Stimulated activated CD8-positive, alpha-beta memory T cell treated with anti-CD3 and anti-CD28 coated beads, Interleukin-7, amount 100 ng/mL, for 1 hour (primary cell): ENCODE measurements at regions not wholly inside any gene's neighbourhood (a gene's known extent, or its start where the extent isn't known, plus 50 kb on each side); places are given as distances from the start of the nearest gene placed in this dataset.

Experiments
- DNase-seq, 2 donors: peaks; one replicate each; pipeline ENCODE4 v3.0.0-alpha.2; 2020; ENCODE audit warnings: low read depth in 2 of 2

DNA sequence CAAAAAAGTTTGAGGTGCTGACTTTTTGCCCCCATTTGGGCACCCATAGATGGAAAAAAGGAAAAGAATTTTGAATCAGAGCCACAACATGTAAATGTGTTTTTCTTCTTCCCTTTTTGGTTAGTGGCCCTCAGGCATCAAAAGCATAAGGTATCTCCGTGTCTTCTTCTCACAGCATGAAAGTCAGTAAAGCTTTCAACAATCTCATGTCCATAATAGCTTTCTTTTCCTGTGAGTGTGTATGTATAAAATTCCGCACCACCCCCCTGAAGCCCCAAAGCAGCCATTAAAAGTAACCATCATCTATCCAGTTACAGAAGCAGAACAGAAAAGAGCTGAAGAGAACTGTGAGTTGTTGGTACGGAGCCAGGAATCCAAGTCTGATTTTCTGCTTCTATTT, 1539.7 kb upstream of the ACVR2A start:
- DNase-seq = no peak

DNA sequence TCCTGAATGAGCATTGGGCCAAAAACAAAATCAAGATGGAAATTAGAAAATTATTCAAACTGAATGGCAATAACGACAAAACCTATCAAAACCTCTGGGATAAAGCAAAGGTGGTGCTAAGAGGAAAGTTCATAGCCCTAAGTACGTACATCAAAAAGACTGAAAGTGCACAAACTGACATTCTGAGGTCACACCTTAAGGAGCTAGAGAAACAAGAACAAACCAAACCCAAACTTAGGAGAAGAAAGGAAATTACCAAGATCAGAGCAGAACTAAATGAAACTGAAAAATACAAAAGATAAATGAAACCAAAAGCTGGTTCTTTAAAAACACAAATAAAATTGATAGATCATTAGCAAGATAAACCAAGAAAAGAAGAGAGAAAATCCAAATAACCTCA, 1543.5 kb upstream of the ACVR2A start:
- DNase-seq = no peak

- DNase-seq = no peak
Observed at GRCh38 chr2:146295080-146295670, 1549.7 kb upstream of the ACVR2A start.

GRCh38 chr2:146287281-146287680, 1557.5 kb upstream of the ACVR2A start:
- DNase-seq = no peak

DNA sequence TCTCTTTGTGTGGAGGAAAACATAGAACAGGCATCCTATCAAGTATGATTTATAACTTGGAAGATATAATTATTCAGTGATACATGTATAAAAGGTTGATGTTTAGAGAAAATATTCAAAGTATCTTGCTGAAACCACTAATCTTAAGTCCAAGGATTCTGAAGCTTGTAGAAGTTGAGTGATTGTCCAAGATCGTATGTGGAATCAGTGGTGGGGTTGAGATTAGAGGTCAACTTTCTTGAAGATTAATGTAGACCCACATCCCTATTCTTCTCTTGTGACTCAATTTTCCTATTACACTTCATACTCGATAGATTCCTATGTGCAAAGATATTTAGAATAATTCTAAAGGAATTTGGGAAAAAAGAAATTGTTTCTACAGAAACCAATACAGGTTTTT, 1565.9 kb upstream of the ACVR2A start:
- DNase-seq = no peak

DNA sequence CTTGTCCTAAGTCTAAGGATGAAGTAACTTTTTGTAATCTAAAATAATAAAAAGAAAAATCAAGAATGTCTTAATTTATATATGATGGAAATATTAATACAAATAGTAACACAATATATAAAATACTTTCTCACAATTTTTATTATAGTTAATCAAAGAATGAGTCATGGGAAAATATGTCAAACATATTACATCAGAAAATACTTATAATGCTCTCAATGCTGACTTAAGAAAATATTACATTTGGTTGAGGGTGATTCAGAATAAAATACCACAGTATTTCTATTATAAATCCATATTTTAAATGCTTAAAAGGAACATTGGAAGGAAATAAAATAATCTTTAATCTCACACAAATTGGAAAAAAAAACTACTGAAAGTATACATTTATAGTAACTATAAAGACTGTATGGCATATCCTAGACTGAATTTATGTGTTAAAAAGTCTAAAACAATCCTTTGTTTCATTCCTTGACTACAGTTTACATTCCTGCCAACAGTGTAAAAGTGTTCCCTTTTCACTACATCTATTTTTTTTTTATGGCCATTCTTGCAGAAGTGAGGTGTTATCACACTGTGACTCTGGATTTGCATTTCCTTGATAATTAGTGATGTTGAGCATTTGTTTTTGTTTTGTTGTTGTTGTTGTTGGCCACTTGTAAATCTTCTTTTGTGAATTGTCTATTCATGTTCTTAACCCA, 1573.5 kb upstream of the ACVR2A start:
- no peak for DNase-seq

DNA sequence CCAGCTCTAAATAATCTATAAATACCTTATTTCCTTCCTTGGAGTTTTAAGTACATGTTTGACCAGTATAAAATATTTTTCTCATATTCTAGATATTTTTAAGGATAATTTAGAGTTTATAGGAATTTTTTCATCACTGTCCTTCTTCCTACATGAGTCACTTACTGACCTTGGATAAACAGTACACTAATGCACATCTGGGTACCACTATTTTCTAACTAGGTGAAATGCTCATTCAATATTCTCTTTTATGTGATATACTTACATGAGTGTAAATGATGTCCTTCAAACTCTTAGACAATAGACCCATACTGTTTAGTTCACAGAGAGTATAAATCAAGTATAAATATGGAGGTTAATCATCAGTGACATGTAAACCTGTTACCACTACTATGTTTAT, 1574.2 kb upstream of the ACVR2A start:
- DNase-seq = no peak

GRCh38 chr2:146267093-146267492, 1577.7 kb upstream of the ACVR2A start:
- DNase-seq = no peak

GRCh38 chr2:146265656-146266055, 1579.2 kb upstream of the ACVR2A start:
- DNase-seq = no peak

DNA sequence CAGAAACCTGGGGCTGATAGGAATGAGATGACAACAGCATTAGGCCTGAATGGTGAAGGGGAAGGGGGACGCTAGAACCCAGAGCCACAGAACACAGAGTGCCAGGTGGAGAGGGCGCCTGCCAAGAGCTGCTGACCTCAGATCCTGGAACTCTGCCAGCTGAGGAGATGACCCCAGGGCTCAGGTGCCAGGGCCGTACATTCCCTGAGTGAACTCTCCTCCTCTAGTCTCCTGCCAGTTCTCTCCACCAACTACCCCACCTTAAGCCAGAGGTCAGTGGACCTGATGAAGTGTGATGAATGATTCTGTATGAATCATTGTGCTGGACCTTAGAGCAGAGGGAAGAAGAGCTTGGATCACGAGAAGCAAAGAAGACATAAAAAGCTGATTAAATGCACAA, 1582.2 kb upstream of the ACVR2A start:
- DNase-seq = no peak

GRCh38 chr2:146260551-146260950, 1584.3 kb upstream of the ACVR2A start:
- DNase-seq = no peak

DNA sequence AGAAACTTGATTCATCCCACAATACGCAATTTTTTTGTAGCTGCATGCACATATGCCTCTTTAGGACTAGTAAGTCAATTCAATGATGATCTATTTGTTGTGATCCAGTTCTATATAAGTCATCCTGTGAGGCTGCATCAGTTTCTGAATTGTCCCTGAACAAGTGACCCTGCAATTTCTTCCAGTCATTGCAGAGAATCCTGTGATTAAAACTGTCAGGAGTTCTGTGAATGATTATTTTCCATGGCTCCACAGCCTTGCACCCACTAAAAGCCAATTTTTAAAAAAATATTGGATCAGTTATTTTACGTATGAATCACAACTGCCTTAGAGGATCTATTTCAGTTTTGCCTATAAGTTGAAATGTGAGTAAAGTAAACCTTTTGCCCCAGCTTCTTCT, 1585.0 kb upstream of the ACVR2A start:
- DNase-seq = no peak

- DNase-seq = no peak
Observed at GRCh38 chr2:146258071-146258470, 1586.8 kb upstream of the ACVR2A start.

DNA sequence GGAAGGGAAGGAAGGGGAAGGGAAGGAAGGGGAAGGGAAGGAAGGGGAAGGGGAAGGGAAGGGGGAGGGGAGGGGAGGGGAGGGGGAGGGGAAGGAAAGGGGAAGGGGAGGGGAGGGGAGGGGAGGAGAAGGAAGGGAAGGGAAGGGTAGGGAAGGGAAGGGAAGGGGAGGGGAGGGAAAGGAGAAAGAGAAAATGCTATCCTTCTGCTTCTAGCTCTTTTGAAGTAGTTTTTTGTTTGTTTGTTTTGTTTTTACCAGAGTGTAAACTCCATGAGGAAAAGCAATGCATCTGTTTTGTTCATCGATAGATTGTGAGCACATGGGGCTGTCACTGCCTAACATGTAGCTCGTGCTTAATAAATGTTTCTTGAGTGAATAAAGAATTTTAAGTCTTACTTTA, 1592.7 kb upstream of the ACVR2A start:
- DNase-seq = no peak

DNA sequence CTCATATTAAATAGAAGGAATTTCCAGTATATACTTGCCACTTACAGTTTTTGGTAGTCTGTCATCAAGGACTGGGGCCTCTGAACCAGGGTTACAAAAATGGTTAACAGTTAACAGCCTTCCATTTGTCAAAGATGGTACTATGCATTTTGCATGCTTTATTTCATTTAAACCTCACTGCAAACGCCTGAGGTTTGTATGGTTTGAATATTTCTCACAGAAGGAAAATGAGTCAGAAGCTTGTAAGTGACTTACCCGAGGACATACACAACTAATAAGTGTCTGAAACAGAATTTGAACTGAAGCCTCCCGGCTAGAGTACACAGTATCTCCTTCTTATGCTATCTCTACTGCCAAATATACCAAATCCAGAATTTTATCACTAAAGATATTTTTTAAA, 1593.5 kb upstream of the ACVR2A start:
- no peak for DNase-seq

GRCh38 chr2:146246736-146247523, 1597.9 kb upstream of the ACVR2A start:
- DNase-seq = no peak

DNA sequence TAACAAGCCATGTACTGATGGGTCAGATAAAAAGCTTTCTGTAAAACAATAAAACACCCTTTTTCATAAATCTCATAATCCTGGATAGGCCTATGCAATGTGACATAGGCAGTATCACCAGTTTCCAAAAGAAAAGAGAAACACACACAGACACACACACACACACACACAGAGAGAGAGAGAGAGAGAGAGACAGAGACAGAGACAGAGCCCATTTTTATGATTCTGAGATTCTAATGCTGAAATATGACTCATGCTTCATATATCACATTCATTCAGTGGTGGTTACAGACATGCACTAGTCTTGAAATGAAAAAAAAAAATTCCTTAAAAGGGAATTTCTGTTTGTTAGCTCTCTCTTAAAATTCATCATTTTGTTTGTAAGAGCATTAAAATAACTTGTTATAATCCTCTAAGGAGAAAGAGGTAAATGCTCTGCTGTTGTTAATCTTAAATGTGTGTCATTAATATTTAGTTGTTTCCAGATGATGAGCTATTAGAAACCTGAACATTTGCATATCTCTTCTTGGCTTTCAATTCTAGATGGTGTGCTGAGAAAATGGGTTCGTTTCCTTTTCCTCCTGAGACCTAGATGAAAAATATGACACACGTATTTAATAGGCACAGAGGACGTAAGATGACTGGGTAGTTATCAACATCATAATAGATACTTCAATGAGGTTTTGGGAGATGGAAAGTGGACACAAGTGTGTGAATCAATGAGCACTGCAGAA, 1598.7 kb upstream of the ACVR2A start:
- no peak for DNase-seq

DNA sequence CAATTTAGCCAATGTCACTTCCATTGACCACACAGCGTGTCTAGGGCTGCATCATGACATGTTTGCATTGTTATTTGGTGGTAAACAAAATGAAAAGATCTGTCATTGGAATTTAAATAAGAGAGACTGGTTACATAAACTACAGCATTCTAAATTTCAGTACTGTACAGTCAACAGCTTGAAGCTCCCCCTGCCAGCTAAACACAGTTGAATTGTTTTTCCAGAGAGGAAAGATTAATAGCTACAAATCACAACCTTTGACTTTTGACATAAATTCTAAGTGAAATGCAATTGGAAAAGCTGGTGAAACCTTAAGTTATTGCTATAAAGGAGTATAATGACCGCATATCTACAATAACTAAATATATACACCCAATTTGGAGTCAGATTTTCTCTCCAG, 1600.0 kb upstream of the ACVR2A start:
- DNase-seq = no peak

DNA sequence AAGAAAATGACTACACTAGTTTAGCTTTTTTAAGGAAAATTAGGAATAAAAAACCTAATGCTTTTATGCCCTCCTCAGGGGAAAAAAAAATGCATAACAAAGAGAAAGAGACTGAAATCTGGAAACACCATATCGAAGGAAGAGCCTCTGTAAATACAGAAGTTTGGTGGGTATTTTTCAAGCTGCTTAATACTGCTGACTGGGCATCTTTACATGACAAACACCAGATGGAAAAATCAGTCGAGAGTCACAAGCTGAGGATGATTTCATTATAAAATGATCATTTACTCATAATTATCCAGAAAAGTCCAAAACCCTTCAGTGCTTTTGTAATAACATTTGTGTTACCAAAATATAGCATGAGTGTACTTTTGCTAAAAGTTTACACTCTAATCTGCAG, 1600.7 kb upstream of the ACVR2A start:
- no peak for DNase-seq

DNA sequence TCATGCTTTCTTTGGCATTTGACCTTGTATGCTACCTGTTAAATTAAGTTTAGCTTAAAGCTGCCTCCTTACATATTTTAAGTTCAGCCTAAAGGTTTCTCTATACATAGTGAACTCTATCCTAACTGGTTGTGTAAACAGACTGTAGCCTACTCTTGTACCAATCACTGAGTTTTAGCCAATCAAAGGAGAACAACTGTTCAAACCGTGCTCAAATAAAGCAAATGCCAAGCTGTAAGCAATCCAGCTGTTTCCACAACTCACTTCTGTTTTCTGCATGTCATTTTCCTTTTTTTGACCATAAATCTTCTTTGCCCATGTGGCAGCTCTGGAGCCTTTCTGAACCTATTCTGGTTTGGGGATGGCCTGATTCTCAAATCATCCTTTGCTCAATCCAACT, 1603.8 kb upstream of the ACVR2A start:
- no peak for DNase-seq

DNA sequence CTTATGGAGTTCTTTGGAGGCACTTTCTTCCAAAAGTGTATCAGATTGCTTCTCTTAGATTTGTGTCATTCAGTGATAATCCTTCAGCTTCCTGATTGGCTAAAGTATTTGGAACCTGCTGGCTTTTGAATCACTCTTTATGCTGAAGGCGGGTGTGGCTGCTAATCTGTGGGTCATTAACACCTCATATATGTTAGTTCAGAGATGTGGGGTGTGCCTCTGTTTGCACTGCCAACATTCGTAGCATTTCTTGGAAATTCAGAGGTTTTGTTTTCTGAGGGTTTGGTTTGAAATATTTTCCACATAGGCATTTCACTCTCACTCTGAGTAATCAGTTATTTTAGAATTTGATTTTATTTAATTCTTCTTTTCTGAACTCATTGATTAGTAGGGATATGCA, 1604.4 kb upstream of the ACVR2A start:
- DNase-seq = no peak

DNA sequence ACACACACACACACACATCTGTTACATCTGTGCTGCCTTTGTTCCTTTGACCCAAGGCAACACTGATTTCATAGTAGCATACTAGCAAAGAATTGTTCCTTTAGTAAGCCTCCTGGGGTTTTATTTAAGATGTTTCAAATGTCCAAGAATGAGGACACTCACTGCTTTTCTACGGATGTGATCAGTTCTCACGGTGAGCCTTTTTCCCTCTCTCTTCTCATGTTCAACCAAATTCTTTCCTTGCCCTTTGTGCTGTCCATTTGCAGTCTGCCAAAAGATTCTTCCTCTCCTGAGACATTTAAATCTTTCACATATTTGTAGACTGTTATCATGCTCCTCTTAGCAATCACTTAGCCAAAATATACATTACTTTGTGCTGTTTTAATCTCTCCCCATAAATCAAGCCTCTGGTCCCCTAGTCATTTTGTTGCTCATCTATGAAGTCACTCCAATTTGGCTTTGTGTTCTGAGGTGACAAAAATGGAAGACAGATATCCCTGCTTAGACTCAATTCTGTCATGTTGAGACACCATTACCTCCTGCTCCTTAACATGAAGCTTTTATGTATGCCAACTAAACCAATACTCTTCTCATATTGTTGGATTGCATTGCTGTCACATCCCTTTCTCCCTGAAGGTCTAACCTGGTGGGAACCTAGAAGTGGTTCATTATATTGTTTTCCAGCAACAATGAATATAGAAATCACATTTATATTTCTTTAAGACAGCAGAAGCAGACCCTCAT, 1605.3 kb upstream of the ACVR2A start:
- no peak for DNase-seq
